ENCODE measurements at regions not wholly inside any gene's neighbourhood (a gene's known extent, or its start where the extent isn't known, plus 50 kb on each side); places are given as distances from the start of the nearest gene placed in this dataset.
A peak's percentile ranks its signal among the peaks of the same experiment; 100 is the strongest.

DNA sequence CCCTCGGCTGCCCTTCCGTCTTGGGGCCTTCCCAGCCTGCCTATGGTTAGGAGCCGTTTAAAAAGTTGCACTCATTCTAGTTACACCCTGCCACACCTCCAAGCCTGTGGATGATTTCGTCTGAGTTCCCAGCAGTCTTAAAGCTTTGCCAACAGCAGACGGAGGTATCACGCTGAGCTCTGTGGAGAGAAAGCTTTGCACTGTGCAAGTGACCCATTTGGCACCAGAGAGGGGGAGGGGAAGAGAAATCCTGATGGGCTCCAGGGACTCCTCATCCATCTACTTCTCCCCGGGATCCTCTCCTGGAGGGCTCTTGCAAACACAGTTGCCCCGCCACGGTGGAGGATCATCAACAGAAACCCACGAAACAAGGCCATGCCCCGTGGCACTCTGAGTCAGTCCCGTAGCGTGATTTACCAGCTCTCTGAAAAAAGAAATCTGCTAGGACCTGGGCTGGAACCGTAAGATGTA, 98.8 kb upstream of the CITED2 start:
- Mint-ChIP-seq H3K36me3 (ENCODE audit: unreplicated experiment) (no peaks in the 10 kb centered on the region), H3K27ac (ENCODE audit: unreplicated experiment) (peak overlapping the region; percentile 92), H3K9me3 (ENCODE audit: unreplicated experiment) (no peaks in the 10 kb centered on the region), H3K4me1 (ENCODE audit: unreplicated experiment) (peaks cover 47% of the 10 kb centered on the region), H3K4me3 (ENCODE audit: unreplicated experiment) (peak overlapping the region; percentile 56), H3K27me3 (ENCODE audit: unreplicated experiment) (no peaks in the 10 kb centered on the region)
- TF ChIP-seq, protein P1, sequence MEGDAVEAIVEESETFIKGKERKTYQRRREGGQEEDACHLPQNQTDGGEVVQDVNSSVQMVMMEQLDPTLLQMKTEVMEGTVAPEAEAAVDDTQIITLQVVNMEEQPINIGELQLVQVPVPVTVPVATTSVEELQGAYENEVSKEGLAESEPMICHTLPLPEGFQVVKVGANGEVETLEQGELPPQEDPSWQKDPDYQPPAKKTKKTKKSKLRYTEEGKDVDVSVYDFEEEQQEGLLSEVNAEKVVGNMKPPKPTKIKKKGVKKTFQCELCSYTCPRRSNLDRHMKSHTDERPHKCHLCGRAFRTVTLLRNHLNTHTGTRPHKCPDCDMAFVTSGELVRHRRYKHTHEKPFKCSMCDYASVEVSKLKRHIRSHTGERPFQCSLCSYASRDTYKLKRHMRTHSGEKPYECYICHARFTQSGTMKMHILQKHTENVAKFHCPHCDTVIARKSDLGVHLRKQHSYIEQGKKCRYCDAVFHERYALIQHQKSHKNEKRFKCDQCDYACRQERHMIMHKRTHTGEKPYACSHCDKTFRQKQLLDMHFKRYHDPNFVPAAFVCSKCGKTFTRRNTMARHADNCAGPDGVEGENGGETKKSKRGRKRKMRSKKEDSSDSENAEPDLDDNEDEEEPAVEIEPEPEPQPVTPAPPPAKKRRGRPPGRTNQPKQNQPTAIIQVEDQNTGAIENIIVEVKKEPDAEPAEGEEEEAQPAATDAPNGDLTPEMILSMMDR (IDR thresholded peaks at IDR 0.05) = no peak
- DNase-seq (ENCODE audit: extremely low spot score, unreplicated experiment) = no peak

DNA sequence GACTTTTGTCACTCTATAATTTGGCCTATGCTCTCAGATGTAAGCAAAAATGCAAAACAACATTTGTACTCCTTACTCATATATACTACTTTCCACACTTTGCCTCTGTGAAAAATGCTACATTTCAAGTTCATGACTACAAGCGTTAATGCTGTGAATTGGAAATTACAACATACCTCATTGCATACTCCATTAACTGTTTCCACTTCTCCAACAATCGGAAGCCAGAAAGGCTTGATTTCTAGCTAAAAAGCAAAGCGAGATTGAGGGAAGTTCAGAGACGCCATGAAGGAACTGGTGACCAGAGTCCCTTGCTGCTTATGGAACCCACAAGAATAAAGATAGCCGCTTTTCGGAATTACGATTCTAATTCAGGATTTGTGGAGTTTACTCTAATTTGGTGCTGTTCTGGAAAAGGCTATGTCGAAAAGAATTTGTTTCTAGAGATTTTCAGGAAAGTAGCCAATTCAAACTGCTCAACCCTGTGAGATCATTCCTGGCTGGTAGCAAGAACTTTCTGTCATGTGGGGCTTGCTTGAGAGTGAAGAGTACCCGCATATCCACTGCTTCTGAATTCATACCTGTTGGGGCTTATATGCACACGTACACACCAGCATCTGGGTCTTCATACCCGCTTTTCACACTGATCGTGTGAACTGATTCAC, 98.0 kb upstream of the CITED2 start:
- TF ChIP-seq, protein P1 (IDR thresholded peaks at IDR 0.05) = no peak
- Mint-ChIP-seq H3K9me3 (ENCODE audit: unreplicated experiment) (no peaks in the 10 kb centered on the region), H3K4me1 (ENCODE audit: unreplicated experiment) (peaks cover 52% of the 10 kb centered on the region), H3K36me3 (ENCODE audit: unreplicated experiment) (no peaks in the 10 kb centered on the region), H3K27ac (ENCODE audit: unreplicated experiment) (peak overlapping the region; percentile 92), H3K27me3 (ENCODE audit: unreplicated experiment) (no peaks in the 10 kb centered on the region), H3K4me3 (ENCODE audit: unreplicated experiment) (no peak overlapping the region)
- no peak for DNase-seq (ENCODE audit: extremely low spot score, unreplicated experiment)

GRCh38 chr6:139470997-139471396, 96.5 kb upstream of the CITED2 start:
- no peak overlapping the region for H3K27ac Mint-ChIP-seq (ENCODE audit: unreplicated experiment)
- peaks cover 50% of the 10 kb centered on the region for H3K4me1 Mint-ChIP-seq (ENCODE audit: unreplicated experiment)
- no peaks in the 10 kb centered on the region for H3K27me3 Mint-ChIP-seq (ENCODE audit: unreplicated experiment)
- H3K9me3 Mint-ChIP-seq (ENCODE audit: unreplicated experiment) = no peaks in the 10 kb centered on the region
- TF ChIP-seq, protein P1 (IDR thresholded peaks at IDR 0.05) = no peak
- H3K36me3 Mint-ChIP-seq (ENCODE audit: unreplicated experiment) = no peaks in the 10 kb centered on the region
- no peak overlapping the region for H3K4me3 Mint-ChIP-seq (ENCODE audit: unreplicated experiment)
- no peak for DNase-seq (ENCODE audit: extremely low spot score, unreplicated experiment)

- no peak overlapping the region for H3K4me3 Mint-ChIP-seq (ENCODE audit: unreplicated experiment)
- H3K36me3 Mint-ChIP-seq (ENCODE audit: unreplicated experiment) = no peaks in the 10 kb centered on the region
- H3K4me1 Mint-ChIP-seq (ENCODE audit: unreplicated experiment) = peaks cover 27% of the 10 kb centered on the region
- H3K27me3 Mint-ChIP-seq (ENCODE audit: unreplicated experiment) = no peaks in the 10 kb centered on the region
- TF ChIP-seq, protein P1 (IDR thresholded peaks at IDR 0.05) = no peak
- no peak overlapping the region for H3K27ac Mint-ChIP-seq (ENCODE audit: unreplicated experiment)
- H3K9me3 Mint-ChIP-seq (ENCODE audit: unreplicated experiment) = no peaks in the 10 kb centered on the region
- DNase-seq (ENCODE audit: extremely low spot score, unreplicated experiment) = no peak
Measured at GRCh38 chr6:139468178-139468819, 93.9 kb upstream of the CITED2 start.

GRCh38 chr6:139457476-139457875, 83.0 kb upstream of the CITED2 start:
- H3K27ac Mint-ChIP-seq (ENCODE audit: unreplicated experiment) = no peak overlapping the region
- peaks cover 3% of the 10 kb centered on the region for H3K4me1 Mint-ChIP-seq (ENCODE audit: unreplicated experiment)
- H3K9me3 Mint-ChIP-seq (ENCODE audit: unreplicated experiment) = no peaks in the 10 kb centered on the region
- H3K36me3 Mint-ChIP-seq (ENCODE audit: unreplicated experiment) = no peaks in the 10 kb centered on the region
- no peak overlapping the region for H3K4me3 Mint-ChIP-seq (ENCODE audit: unreplicated experiment)
- TF ChIP-seq, protein P1 (IDR thresholded peaks at IDR 0.05) = no peak
- no peaks in the 10 kb centered on the region for H3K27me3 Mint-ChIP-seq (ENCODE audit: unreplicated experiment)
- no peak for DNase-seq (ENCODE audit: extremely low spot score, unreplicated experiment)

Data from osteocyte (in vitro differentiated cells).